ENCODE measurements at regions not wholly inside any gene's neighbourhood (a gene's known extent, or its start where the extent isn't known, plus 50 kb on each side); places are given as distances from the start of the nearest gene placed in this dataset.

DNA sequence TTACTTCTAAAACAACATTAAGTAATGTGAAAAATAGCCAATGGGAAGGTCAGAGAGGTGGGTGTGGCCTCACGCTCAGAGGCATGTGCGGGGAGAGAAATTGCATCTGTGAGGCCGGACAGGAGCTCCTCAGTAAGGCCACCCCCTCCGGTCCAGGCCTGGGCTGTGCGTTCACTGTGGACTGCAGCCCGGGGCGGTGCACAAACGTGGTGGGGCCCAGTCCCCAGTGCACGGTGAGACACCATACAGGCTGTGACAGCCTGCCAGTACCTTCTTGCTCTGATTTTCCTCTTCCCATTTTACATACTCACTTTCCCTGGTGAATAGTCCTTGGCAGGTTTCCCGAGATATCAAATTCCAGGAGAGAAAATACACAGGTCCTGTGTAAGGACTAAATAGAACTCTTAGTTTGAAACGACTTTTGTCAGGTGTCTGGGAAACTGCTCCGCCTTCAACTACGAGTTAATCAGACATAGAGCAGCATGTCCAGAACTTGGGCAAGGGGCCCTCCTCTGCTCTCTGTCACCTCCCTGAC is 174.1 kb upstream of the MKI67 start:
- no peak for ATAC-seq

More for the DNA sequence above, 174.1 kb upstream of the MKI67 start:
- Histone ChIP-seq H2AFZ (ENCODE audit: low read depth, low read length) (no peak overlapping the region), H3K79me2 (ENCODE audit: control insufficient read depth, insufficient read depth, low read length) (no peaks in the 10 kb centered on the region), H3K9me3 (replicated peaks; ENCODE audit: control insufficient read depth, insufficient read depth, low read depth, low read length) (no peaks in the 10 kb centered on the region), H3K36me3 (ENCODE audit: control insufficient read depth, insufficient read depth, low read length) (no peaks in the 10 kb centered on the region), H3K4me1 (replicated peaks in 1 of 2; ENCODE audit: control insufficient read depth in 2 of 2, insufficient read depth in 2 of 2, low read length in 2 of 2) (no peaks in the 10 kb centered on the region), H3K4me3 (no peak overlapping the region), H3K9me1 (ENCODE audit: control insufficient read depth, insufficient read depth, low read length) (no peaks in the 10 kb centered on the region), H4K20me1 (replicated peaks; ENCODE audit: control insufficient read depth, insufficient read depth, low read length) (no peaks in the 10 kb centered on the region), H3K4me2 (ENCODE audit: insufficient read depth, low read length) (no peak overlapping the region), H3K27ac (ENCODE audit: extremely low read depth, low read depth, low read length) (no peak overlapping the region), H3K27me3 (ENCODE audit: control insufficient read depth in 2 of 2, insufficient read depth in 2 of 2, low read length in 2 of 2) (peaks cover 0 to 9% of the 10 kb centered on the region in 2 experiments; a peak in 2 of 5 replicates), H3K9ac (ENCODE audit: insufficient read depth in 1 of 2, low read depth in 2 of 2, low read length in 2 of 2) (no peak overlapping the region)
- FAIRE-seq: no peak
- intact Hi-C loops (cut with micrococcal nuclease) (no loop called here), in situ Hi-C loops (cut with MboI) (no loop called here)
- CTCF ChIA-PET (ENCODE audit: low intra/inter-chr PET ratio): no interaction called here
- DNase-seq (ENCODE audit: extremely low read depth in 1 of 4, low spot score in 3 of 4): no peak
- POLR2A ChIA-PET: no interaction called here
- no TSS peak for BruUV-seq (replicated peaks)
- TF ChIP-seq MAFK (IDR thresholded peaks at IDR 0.05; ENCODE audit: low read length) (no peak), GATA2 (CRISPR knock-in tag; IDR thresholded peaks at IDR 0.05) (no peak), RBFOX2 (IDR thresholded peaks at IDR 0.05; ENCODE audit: low read depth, low read length) (no peak), ESRRB (CRISPR knock-in tag; IDR thresholded peaks at IDR 0.05; ENCODE audit: borderline replicate concordance) (no peak), NR2C1 (IDR thresholded peaks at IDR 0.05) (no peak), NR2C1 (tag; IDR thresholded peaks at IDR 0.05) (no peak), PURB (CRISPR knock-in tag; IDR thresholded peaks at IDR 0.05; ENCODE audit: low read depth) (no peak), SRSF7 (optimal IDR thresholded peaks at IDR 0.05; ENCODE audit: low read depth, low read length) (no peak), POLR2H (tag; IDR thresholded peaks at IDR 0.05; ENCODE audit: low read depth) (no peak), SETDB1 (IDR thresholded peaks at IDR 0.05; ENCODE audit: low read length) (no peak), LEF1 (IDR thresholded peaks at IDR 0.05) (no peak), LCOR (CRISPR knock-in tag; IDR thresholded peaks at IDR 0.05) (no peak), U2AF2 (optimal IDR thresholded peaks at IDR 0.05; ENCODE audit: low read depth, low read length) (no peak)
- TF ChIP-seq, protein P1, sequence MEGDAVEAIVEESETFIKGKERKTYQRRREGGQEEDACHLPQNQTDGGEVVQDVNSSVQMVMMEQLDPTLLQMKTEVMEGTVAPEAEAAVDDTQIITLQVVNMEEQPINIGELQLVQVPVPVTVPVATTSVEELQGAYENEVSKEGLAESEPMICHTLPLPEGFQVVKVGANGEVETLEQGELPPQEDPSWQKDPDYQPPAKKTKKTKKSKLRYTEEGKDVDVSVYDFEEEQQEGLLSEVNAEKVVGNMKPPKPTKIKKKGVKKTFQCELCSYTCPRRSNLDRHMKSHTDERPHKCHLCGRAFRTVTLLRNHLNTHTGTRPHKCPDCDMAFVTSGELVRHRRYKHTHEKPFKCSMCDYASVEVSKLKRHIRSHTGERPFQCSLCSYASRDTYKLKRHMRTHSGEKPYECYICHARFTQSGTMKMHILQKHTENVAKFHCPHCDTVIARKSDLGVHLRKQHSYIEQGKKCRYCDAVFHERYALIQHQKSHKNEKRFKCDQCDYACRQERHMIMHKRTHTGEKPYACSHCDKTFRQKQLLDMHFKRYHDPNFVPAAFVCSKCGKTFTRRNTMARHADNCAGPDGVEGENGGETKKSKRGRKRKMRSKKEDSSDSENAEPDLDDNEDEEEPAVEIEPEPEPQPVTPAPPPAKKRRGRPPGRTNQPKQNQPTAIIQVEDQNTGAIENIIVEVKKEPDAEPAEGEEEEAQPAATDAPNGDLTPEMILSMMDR (IDR thresholded peaks at IDR 0.05 in 2 of 3, conservative IDR thresholded peaks at IDR 0.05 in 1 of 3; ENCODE audit: insufficient read depth in 2 of 3, low read depth in 1 of 3, low read length in 3 of 3): no peak
- TF ChIP-seq, protein P2, sequence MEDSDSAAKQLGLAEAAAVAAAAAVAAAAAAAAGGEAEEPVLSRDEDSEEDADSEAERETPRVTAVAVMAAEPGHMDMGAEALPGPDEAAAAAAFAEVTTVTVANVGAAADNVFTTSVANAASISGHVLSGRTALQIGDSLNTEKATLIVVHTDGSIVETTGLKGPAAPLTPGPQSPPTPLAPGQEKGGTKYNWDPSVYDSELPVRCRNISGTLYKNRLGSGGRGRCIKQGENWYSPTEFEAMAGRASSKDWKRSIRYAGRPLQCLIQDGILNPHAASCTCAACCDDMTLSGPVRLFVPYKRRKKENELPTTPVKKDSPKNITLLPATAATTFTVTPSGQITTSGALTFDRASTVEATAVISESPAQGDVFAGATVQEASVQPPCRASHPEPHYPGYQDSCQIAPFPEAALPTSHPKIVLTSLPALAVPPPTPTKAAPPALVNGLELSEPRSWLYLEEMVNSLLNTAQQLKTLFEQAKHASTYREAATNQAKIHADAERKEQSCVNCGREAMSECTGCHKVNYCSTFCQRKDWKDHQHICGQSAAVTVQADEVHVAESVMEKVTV (CRISPR knock-in tag; IDR thresholded peaks at IDR 0.05): no peak
- TF ChIP-seq, protein P3, sequence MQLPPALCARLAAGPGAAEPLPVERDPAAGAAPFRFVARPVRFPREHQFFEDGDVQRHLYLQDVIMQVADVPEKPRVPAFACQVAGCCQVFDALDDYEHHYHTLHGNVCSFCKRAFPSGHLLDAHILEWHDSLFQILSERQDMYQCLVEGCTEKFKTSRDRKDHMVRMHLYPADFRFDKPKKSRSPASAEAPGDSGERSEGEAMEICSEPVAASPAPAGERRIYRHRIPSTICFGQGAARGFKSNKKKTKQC (CRISPR knock-in tag; IDR thresholded peaks at IDR 0.05): no peak
- TF ChIP-seq, protein P4, sequence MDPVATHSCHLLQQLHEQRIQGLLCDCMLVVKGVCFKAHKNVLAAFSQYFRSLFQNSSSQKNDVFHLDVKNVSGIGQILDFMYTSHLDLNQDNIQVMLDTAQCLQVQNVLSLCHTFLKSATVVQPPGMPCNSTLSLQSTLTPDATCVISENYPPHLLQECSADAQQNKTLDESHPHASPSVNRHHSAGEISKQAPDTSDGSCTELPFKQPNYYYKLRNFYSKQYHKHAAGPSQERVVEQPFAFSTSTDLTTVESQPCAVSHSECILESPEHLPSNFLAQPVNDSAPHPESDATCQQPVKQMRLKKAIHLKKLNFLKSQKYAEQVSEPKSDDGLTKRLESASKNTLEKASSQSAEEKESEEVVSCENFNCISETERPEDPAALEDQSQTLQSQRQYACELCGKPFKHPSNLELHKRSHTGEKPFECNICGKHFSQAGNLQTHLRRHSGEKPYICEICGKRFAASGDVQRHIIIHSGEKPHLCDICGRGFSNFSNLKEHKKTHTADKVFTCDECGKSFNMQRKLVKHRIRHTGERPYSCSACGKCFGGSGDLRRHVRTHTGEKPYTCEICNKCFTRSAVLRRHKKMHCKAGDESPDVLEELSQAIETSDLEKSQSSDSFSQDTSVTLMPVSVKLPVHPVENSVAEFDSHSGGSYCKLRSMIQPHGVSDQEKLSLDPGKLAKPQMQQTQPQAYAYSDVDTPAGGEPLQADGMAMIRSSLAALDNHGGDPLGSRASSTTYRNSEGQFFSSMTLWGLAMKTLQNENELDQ (CRISPR knock-in tag; IDR thresholded peaks at IDR 0.05; ENCODE audit: borderline replicate concordance): no peak
- WGBS (ENCODE audit: insufficient coverage, low coverage, missing lambda C conversion rate): 0% methylated on average over 6 of the region's 13 CpGs

Measured in K562 (cell line).